Neural cell (in vitro differentiated cells): ENCODE measurements at regions not wholly inside any gene's neighbourhood (a gene's known extent, or its start where the extent isn't known, plus 50 kb on each side); places are given as distances from the start of the nearest gene placed in this dataset.

Source experiments
- CTCF ChIP-seq: fragments of 450-650 bp; IDR thresholded peaks from 2 replicates; pipeline ENCODE4 v1.5.1; 2014; ENCODE audit warnings: antibody characterized with exemption, mild to moderate bottlenecking, moderate library complexity; ENCODE audit not compliant: poor library complexity, severe bottlenecking
- POLR2AphosphoS5 ChIP-seq: IDR thresholded peaks from 2 replicates; pipeline ENCODE4 v1.6.1; 2012
- SMC3 ChIP-seq: fragments of 450-650 bp; conservative IDR thresholded peaks from 2 replicates; pipeline ENCODE4 v1.6.1; 2014; ENCODE audit warnings: antibody characterized with exemption, mild to moderate bottlenecking, moderate library complexity; ENCODE audit not compliant: poor library complexity

- TF ChIP-seq CTCF (no peak), POLR2AphosphoS5 (no peak), SMC3 (no peak)
Observed at GRCh38 chr2:211077216-211077767, 520.9 kb downstream of the CPS1 start.
